ENCODE measurements at regions not wholly inside any gene's neighbourhood (a gene's known extent, or its start where the extent isn't known, plus 50 kb on each side); places are given as distances from the start of the nearest gene placed in this dataset.

DNA sequence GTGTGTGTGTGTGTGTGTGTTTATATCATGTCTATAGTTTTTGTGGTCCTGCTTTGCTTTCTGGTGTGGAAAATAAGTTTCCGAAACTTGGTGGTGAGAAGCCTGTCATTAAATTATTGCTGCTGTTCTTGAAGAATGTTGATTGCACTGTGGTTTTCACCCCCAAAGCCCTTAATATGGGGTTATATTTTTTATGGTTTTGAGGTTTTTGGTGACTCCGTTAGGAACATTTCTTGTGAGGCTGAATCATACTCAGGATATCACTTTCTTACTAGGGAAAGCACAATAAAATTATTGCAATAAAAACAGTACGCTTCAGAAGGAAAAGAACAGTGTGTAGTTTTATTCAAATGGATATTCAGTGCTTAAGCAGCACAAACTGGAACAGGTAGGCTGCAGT, 539.1 kb upstream of the MAGEB18 start:
- TF ChIP-seq, protein P1, sequence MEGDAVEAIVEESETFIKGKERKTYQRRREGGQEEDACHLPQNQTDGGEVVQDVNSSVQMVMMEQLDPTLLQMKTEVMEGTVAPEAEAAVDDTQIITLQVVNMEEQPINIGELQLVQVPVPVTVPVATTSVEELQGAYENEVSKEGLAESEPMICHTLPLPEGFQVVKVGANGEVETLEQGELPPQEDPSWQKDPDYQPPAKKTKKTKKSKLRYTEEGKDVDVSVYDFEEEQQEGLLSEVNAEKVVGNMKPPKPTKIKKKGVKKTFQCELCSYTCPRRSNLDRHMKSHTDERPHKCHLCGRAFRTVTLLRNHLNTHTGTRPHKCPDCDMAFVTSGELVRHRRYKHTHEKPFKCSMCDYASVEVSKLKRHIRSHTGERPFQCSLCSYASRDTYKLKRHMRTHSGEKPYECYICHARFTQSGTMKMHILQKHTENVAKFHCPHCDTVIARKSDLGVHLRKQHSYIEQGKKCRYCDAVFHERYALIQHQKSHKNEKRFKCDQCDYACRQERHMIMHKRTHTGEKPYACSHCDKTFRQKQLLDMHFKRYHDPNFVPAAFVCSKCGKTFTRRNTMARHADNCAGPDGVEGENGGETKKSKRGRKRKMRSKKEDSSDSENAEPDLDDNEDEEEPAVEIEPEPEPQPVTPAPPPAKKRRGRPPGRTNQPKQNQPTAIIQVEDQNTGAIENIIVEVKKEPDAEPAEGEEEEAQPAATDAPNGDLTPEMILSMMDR (conservative IDR thresholded peaks at IDR 0.05; ENCODE audit: low read depth, low read length), result no peak
- TF ChIP-seq EZH2phosphoT487 (IDR thresholded peaks at IDR 0.05; ENCODE audit: borderline replicate concordance, low read length), result no peak
